GM12878 (cell line): ENCODE measurements at regions not wholly inside any gene's neighbourhood (a gene's known extent, or its start where the extent isn't known, plus 50 kb on each side); places are given as distances from the start of the nearest gene placed in this dataset.

Source experiments
- ATAC-seq: fragments of 200-7000 bp; cut with Tn5 transposase; 3 replicates; pipeline ENCODE4 v1.9.1; 2020; ENCODE audit warnings: mild to moderate bottlenecking, moderate library complexity
- BruUV-seq: library from RNA; stranded (reverse); fragments of 400-500 nt; replicated peaks from 2 replicates; lab custom pipeline; 2021; lab: Mats Ljungman, UMichigan
- CTCF ChIA-PET: fragments of 300-600 bp; sonication (Branson Sonifier 250); formaldehyde crosslinking; extraction: SDS; loops from one replicate; lab custom pipeline; 2021; ENCODE audit warnings: inconsistent platforms; lab: Yijun Ruan, JAX
- POLR2A ChIA-PET: fragments of 350-600 bp; formaldehyde crosslinking; extraction: SDS; loops from one replicate; lab custom pipeline; 2021; ENCODE audit warnings: inconsistent platforms; lab: Charles Lee
- RAD21 ChIA-PET: fragments of 300-600 bp; sonication (Branson Sonifier 250); formaldehyde crosslinking; loops from one replicate; lab custom pipeline; 2023; ENCODE audit warnings: antibody characterized with exemption; ENCODE audit not compliant: unreplicated experiment; lab: Charles Lee
- SMC1A ChIA-PET: fragments of 300-600 bp; sonication (Branson Sonifier 250); formaldehyde crosslinking; loops from one replicate; lab custom pipeline; 2023; ENCODE audit not compliant: unreplicated experiment, uncharacterized antibody; lab: Charles Lee
- DNase-seq: peaks from one replicate; pipeline ENCODE4 v3.0.0-alpha.2; 2011; ENCODE audit warnings: low read depth, low spot score
- FAIRE-seq: peaks from 3 replicates; lab custom pipeline; 2011; peaks lifted over from hg19 to GRCh38; lab: Jason Lieb, UNC
- H2AFZ ChIP-seq: 2 replicates; pipeline ENCODE4 v1.6.0; 2011; ENCODE audit warnings: low read depth, low read length, control low read depth; ENCODE audit not compliant: control insufficient read depth
- H3K27ac ChIP-seq: 2 replicates; pipeline ENCODE4 v1.5.1; 2011; ENCODE audit warnings: control low read depth; ENCODE audit not compliant: control insufficient read depth, insufficient read depth
- H3K27me3 ChIP-seq, 2 experiments: replicated peaks in 1 of 2; 2 replicates each; pipeline versions ENCODE4 v1.6.0 to v1.6.1; 2011; ENCODE audit warnings: low read length in 1 of 2; ENCODE audit not compliant: control insufficient read depth in 2 of 2, insufficient read depth in 2 of 2
- H3K36me3 ChIP-seq, 2 experiments: 2 replicates each; pipeline ENCODE4 v1.5.1; 2011; ENCODE audit warnings: low read length in 1 of 2; ENCODE audit not compliant: control insufficient read depth in 2 of 2, insufficient read depth in 2 of 2
- H3K4me1 ChIP-seq: 2 replicates; pipeline ENCODE4 v1.6.1; 2011; ENCODE audit warnings: mild to moderate bottlenecking, low read length, moderate library complexity, mixed read lengths; ENCODE audit not compliant: control insufficient read depth, insufficient read depth
- H3K4me2 ChIP-seq: 2 replicates; pipeline ENCODE4 v1.6.0; 2011; ENCODE audit warnings: control low read depth; ENCODE audit not compliant: control insufficient read depth, insufficient read depth
- H3K4me3 ChIP-seq: fragments of 200-600 bp; sonication (generic); 2 replicates; pipeline ENCODE4 v1.5.1; 2016
- H3K79me2 ChIP-seq: 2 replicates; pipeline ENCODE4 v1.6.0; 2011; ENCODE audit warnings: low read length; ENCODE audit not compliant: control insufficient read depth, insufficient read depth
- H3K9ac ChIP-seq: 2 replicates; pipeline ENCODE4 v1.8.0; 2011; ENCODE audit warnings: low read length, control low read depth, mixed read lengths; ENCODE audit not compliant: control insufficient read depth, insufficient read depth
- H3K9me3 ChIP-seq: replicated peaks from 3 replicates; pipeline ENCODE4 v1.5.1; 2011; ENCODE audit warnings: mild to moderate bottlenecking, low read length; ENCODE audit not compliant: control insufficient read depth, insufficient read depth
- H4K20me1 ChIP-seq: 2 replicates; pipeline ENCODE4 v1.6.0; 2011; ENCODE audit not compliant: control insufficient read depth, insufficient read depth
- CBX5 ChIP-seq: sonication (generic); IDR thresholded peaks from 2 replicates; pipeline ENCODE4 v1.6.1; 2016; ENCODE audit warnings: low read depth, moderate library complexity, mild to moderate bottlenecking, inconsistent platforms
- CEBPZ ChIP-seq: fragments of 150-350 bp; IDR thresholded peaks from 2 replicates; pipeline ENCODE4 v1.6.1; 2016; ENCODE audit warnings: low read depth, low read length
- NR2C2 ChIP-seq: IDR thresholded peaks from 2 replicates; pipeline ENCODE4 v1.6.1; 2011; ENCODE audit warnings: borderline replicate concordance, low read depth; ENCODE audit not compliant: control insufficient read depth, insufficient read length
- SMARCA5 ChIP-seq: fragments of 450-650 bp; IDR thresholded peaks from 2 replicates; pipeline ENCODE4 v1.6.1; 2017; ENCODE audit warnings: mild to moderate bottlenecking
- SP1 ChIP-seq: IDR thresholded peaks from one replicate; pipeline ENCODE4 v1.6.1; 2011; ENCODE audit warnings: low read depth, low read length
- WGBS: methylation state at CpG from one replicate; pipeline ENCODE4 v1.1.6; 2016; ENCODE audit warnings: low lambda C conversion rate; ENCODE audit not compliant: insufficient replicate concordance, insufficient coverage; ENCODE audit errors: missing lambda C conversion rate; 5-methylcytosine and 5-hydroxymethylcytosine counted together
- in situ Hi-C: fragments of 300-500 bp; cut with MboI; formaldehyde crosslinking; loops from 9 replicates; pipeline ENCODE4 v1.14.3; 2018; ENCODE audit warnings: mixed read lengths
- intact Hi-C: fragments of 100-400 bp; cut with micrococcal nuclease; formaldehyde crosslinking; loops from one replicate; pipeline ENCODE4 v1.14.2; 2022; ENCODE audit not compliant: unreplicated experiment

- no peak overlapping the region for H2AFZ ChIP-seq
- H3K79me2 ChIP-seq, result no peaks in the 10 kb centered on the region
- H3K36me3 ChIP-seq, result no peaks in the 10 kb centered on the region
- TF ChIP-seq NR2C2 (no peak), SP1 (no peak), CBX5 (no peak), SMARCA5 (no peak), CEBPZ (no peak)
- BruUV-seq, result no TSS peak
- no peak for FAIRE-seq
- RAD21 ChIA-PET, result interaction anchor here (0.8 to 6.0 kb wide), 7 partner anchors 9 to 84 kb away, joined by 3 to 73 read pairs (median 16); no protein-coding TSS in a partner anchor
- CTCF ChIA-PET, result interaction anchor here (0.7 to 3.8 kb wide), 11 partner anchors 9 to 266 kb away, joined by 3 to 31 read pairs (median 7); no protein-coding TSS in a partner anchor
- intact Hi-C loops (loop anchor here (1.0 to 10.0 kb wide), 6 partner anchors 22 to 610 kb away; partner anchors contain the start of genes CCDC34 and LIN7C), in situ Hi-C loops (no loop called here)
- no peaks in the 10 kb centered on the region for H4K20me1 ChIP-seq
- 38% methylated on average over 2 of the region's 2 CpGs for WGBS
- no peak overlapping the region for H3K27ac ChIP-seq
- H3K9me3 ChIP-seq, result no peaks in the 10 kb centered on the region
- no peak overlapping the region for H3K9ac ChIP-seq
- no peaks in the 10 kb centered on the region for H3K27me3 ChIP-seq
- no peak overlapping the region for H3K4me3 ChIP-seq
- H3K4me2 ChIP-seq, result no peak overlapping the region
- SMC1A ChIA-PET, result interaction anchor here (0.8 to 9.2 kb wide), 8 partner anchors 22 to 262 kb away, joined by 3 to 189 read pairs (median 18); no protein-coding TSS in a partner anchor
- no peak for ATAC-seq
- H3K4me1 ChIP-seq, result peaks cover 3% of the 10 kb centered on the region; the same call in 1 of the 2 replicates
- DNase-seq, result no peak
- POLR2A ChIA-PET, result interaction anchor here (2.1 kb wide), 1 partner anchor 21 kb away, joined by 16 read pairs; no protein-coding TSS in a partner anchor
Measured at GRCh38 chr11:27234961-27235360, 128.1 kb downstream of the CCDC34 start.
